H1 (cell line): ENCODE measurements at regions not wholly inside any gene's neighbourhood (a gene's known extent, or its start where the extent isn't known, plus 50 kb on each side); places are given as distances from the start of the nearest gene placed in this dataset.

Experiments
- CTCF ChIP-seq, 3 experiments: IDR thresholded peaks; 1 replicate in 2 of 3; 2 replicates in 1 of 3; pipeline versions ENCODE4 v1.5.1 to v1.6.1; 2011; ENCODE audit warnings: low read length in 3 of 3, mild to moderate bottlenecking in 3 of 3, inconsistent platforms in 2 of 3, low read depth in 1 of 3, moderate library complexity in 1 of 3; ENCODE audit not compliant: insufficient read depth in 1 of 3; ENCODE audit errors: control extremely low read depth in 1 of 3
- JUND ChIP-seq: IDR thresholded peaks from 2 replicates; pipeline ENCODE4 v1.6.1; 2011; ENCODE audit warnings: mild to moderate bottlenecking, improper control_type of control experiment, low read length
- POLR2AphosphoS5 ChIP-seq: IDR thresholded peaks from 2 replicates; pipeline ENCODE4 v1.6.1; 2011; ENCODE audit warnings: low read depth, low read length
- SIN3A ChIP-seq, 2 experiments: IDR thresholded peaks in 1 of 2; conservative IDR thresholded peaks in 1 of 2; 2 replicates each; pipeline ENCODE4 v1.6.1; 2011 to 2012; ENCODE audit warnings: low read length in 2 of 2, improper control_type of control experiment in 1 of 2, low read depth in 1 of 2, mild to moderate bottlenecking in 1 of 2
- SP2 ChIP-seq: IDR thresholded peaks from 2 replicates; pipeline ENCODE4 v1.6.1; 2012; ENCODE audit warnings: mild to moderate bottlenecking, low read length, inconsistent platforms

- TF ChIP-seq JUND (no peak), POLR2AphosphoS5 (no peak), SP2 (no peak), SIN3A (conservative IDR thresholded peaks at IDR 0.05 in 1 of 2, IDR thresholded peaks at IDR 0.05 in 1 of 2; ENCODE audit: low read depth in 1 of 2, low read length in 2 of 2) (no peak), CTCF (IDR thresholded peaks at IDR 0.05; ENCODE audit: control extremely low read depth in 1 of 3, insufficient read depth in 1 of 3, low read depth in 1 of 3, low read length in 3 of 3) (no peak)
Observed at GRCh38 chr9:134984372-134985265, 66.9 kb upstream of the FCN1 start.
